ENCODE measurements at regions not wholly inside any gene's neighbourhood (a gene's known extent, or its start where the extent isn't known, plus 50 kb on each side); places are given as distances from the start of the nearest gene placed in this dataset.

GRCh38 chr14:83991666-83992065 is 1538.3 kb upstream of the FLRT2 start:
- no peak for DNase-seq

- no peak for DNase-seq
These were observed 1537.1 kb upstream of the FLRT2 start for GRCh38 chr14:83992857-83993256.

GRCh38 chr14:83993545-83993944 is 1536.4 kb upstream of the FLRT2 start:
- DNase-seq, result no peak

- DNase-seq, result no peak
These were observed 1535.9 kb upstream of the FLRT2 start for GRCh38 chr14:83994020-83994419.

- no peak for DNase-seq
These were observed 1528.9 kb upstream of the FLRT2 start for GRCh38 chr14:84001023-84001422.

- no peak for DNase-seq
These were observed 1526.6 kb upstream of the FLRT2 start for GRCh38 chr14:84003346-84003745.

- DNase-seq, result no peak
These were observed 1523.2 kb upstream of the FLRT2 start for GRCh38 chr14:84006643-84007155.

- no peak for DNase-seq
These were observed 1516.5 kb upstream of the FLRT2 start for GRCh38 chr14:84013424-84013823.

- no peak for DNase-seq
These were observed 1512.4 kb upstream of the FLRT2 start for GRCh38 chr14:84017495-84017894.

- DNase-seq, result no peak
These were observed 1508.5 kb upstream of the FLRT2 start for GRCh38 chr14:84021433-84021832.

- DNase-seq, result no peak
These were observed 1505.6 kb upstream of the FLRT2 start for GRCh38 chr14:84024231-84024820.

- DNase-seq, result no peak
These were observed 1504.6 kb upstream of the FLRT2 start for GRCh38 chr14:84025106-84026012.

GRCh38 chr14:84027351-84027750 is 1502.6 kb upstream of the FLRT2 start:
- DNase-seq, result no peak

- no peak for DNase-seq
These were observed 1501.8 kb upstream of the FLRT2 start for GRCh38 chr14:84028080-84028604.

- DNase-seq, result no peak
These were observed 1500.7 kb upstream of the FLRT2 start for GRCh38 chr14:84029246-84029645.

- DNase-seq, result no peak
These were observed 1500.2 kb upstream of the FLRT2 start for GRCh38 chr14:84029720-84030119.

- DNase-seq, result no peak
These were observed 1493.1 kb upstream of the FLRT2 start for GRCh38 chr14:84036840-84037239.

GRCh38 chr14:84037593-84037992 is 1492.4 kb upstream of the FLRT2 start:
- no peak for DNase-seq

GRCh38 chr14:84040101-84040500 is 1489.8 kb upstream of the FLRT2 start:
- DNase-seq, result no peak

- DNase-seq, result no peak
These were observed 1488.5 kb upstream of the FLRT2 start for GRCh38 chr14:84041421-84041820.

GRCh38 chr14:84042992-84043391 is 1487.0 kb upstream of the FLRT2 start:
- DNase-seq, result no peak

- DNase-seq, result no peak
These were observed 1465.4 kb upstream of the FLRT2 start for GRCh38 chr14:84064316-84065125.

GRCh38 chr14:84065811-84066210 is 1464.1 kb upstream of the FLRT2 start:
- DNase-seq, result no peak

Data from NCI-H774 (cell line).